DOHH2 (cell line): ENCODE measurements at regions not wholly inside any gene's neighbourhood (a gene's known extent, or its start where the extent isn't known, plus 50 kb on each side); places are given as distances from the start of the nearest gene placed in this dataset.

ENCODE experiments used
- H3F3A ChIP-seq: fragments of 200-600 bp; sonication (generic), shearing (Covaris generic); 2 replicates; pipeline ENCODE4 v1.6.0; 2016; ENCODE audit warnings: antibody characterized with exemption, mild to moderate bottlenecking; ENCODE audit not compliant: control insufficient read depth, insufficient read depth
- H3K27ac ChIP-seq: fragments of 200-600 bp; sonication (generic); 2 replicates; pipeline ENCODE4 v1.5.1; 2014; ENCODE audit warnings: low read depth, mild to moderate bottlenecking, low read length, moderate library complexity
- H3K27me3 ChIP-seq: fragments of 200-600 bp; sonication (generic); 2 replicates; pipeline ENCODE4 v1.6.1; 2014; ENCODE audit warnings: mild to moderate bottlenecking, low read length, mixed read lengths; ENCODE audit not compliant: control insufficient read depth
- H3K36me3 ChIP-seq: fragments of 200-600 bp; sonication (generic); 2 replicates; pipeline ENCODE4 v1.6.1; 2014; ENCODE audit warnings: mild to moderate bottlenecking, low read length, moderate library complexity, mixed read lengths; ENCODE audit not compliant: control insufficient read depth
- H3K4me1 ChIP-seq: fragments of 200-600 bp; sonication (generic); 2 replicates; pipeline ENCODE4 v1.6.1; 2014; ENCODE audit warnings: mild to moderate bottlenecking, low read length, mixed read lengths; ENCODE audit not compliant: control insufficient read depth
- H3K4me2 ChIP-seq: fragments of 200-600 bp; sonication (generic); 2 replicates; pipeline ENCODE4 v1.6.0; 2014; ENCODE audit warnings: mild to moderate bottlenecking, low read length, moderate library complexity
- H3K4me3 ChIP-seq: fragments of 200-600 bp; sonication (generic); 2 replicates; pipeline ENCODE4 v1.5.1; 2014; ENCODE audit warnings: mild to moderate bottlenecking, low read length, mixed read lengths
- H3K79me2 ChIP-seq: fragments of 200-600 bp; sonication (generic); 2 replicates; pipeline ENCODE4 v1.6.1; 2014; ENCODE audit warnings: mild to moderate bottlenecking, low read length, mixed read lengths; ENCODE audit not compliant: control insufficient read depth
- H3K9me2 ChIP-seq: fragments of 200-600 bp; sonication (generic); replicated peaks from 2 replicates; pipeline ENCODE4 v1.6.1; 2014; ENCODE audit warnings: mild to moderate bottlenecking, low read length, mixed read lengths; ENCODE audit not compliant: control insufficient read depth
- H3K9me3 ChIP-seq: fragments of 200-600 bp; sonication (generic); 2 replicates; pipeline ENCODE4 v1.6.1; 2014; ENCODE audit warnings: antibody characterized with exemption, low read length, mixed read lengths; ENCODE audit not compliant: control insufficient read depth, insufficient read depth
- H4K20me1 ChIP-seq: fragments of 200-600 bp; sonication (generic); 2 replicates; pipeline ENCODE4 v1.6.0; 2014; ENCODE audit warnings: low read depth, mild to moderate bottlenecking, antibody characterized with exemption, low read length, moderate library complexity; ENCODE audit not compliant: control insufficient read depth, insufficient read depth
- EZH2phosphoT487 ChIP-seq: fragments of 200-600 bp; sonication (generic); IDR thresholded peaks from 2 replicates; pipeline ENCODE4 v1.6.1; 2017; ENCODE audit warnings: borderline replicate concordance, mild to moderate bottlenecking, antibody characterized with exemption, low read length, moderate library complexity, mixed read lengths
- TF ChIP-seq, protein P1 (sequence below): fragments of 200-600 bp; sonication (generic); IDR thresholded peaks from one replicate; pipeline ENCODE4 v1.5.1; 2014; ENCODE audit warnings: antibody characterized with exemption, mild to moderate bottlenecking, low read depth, low read length; ENCODE audit not compliant: poor library complexity, severe bottlenecking

- TF ChIP-seq, protein P1, sequence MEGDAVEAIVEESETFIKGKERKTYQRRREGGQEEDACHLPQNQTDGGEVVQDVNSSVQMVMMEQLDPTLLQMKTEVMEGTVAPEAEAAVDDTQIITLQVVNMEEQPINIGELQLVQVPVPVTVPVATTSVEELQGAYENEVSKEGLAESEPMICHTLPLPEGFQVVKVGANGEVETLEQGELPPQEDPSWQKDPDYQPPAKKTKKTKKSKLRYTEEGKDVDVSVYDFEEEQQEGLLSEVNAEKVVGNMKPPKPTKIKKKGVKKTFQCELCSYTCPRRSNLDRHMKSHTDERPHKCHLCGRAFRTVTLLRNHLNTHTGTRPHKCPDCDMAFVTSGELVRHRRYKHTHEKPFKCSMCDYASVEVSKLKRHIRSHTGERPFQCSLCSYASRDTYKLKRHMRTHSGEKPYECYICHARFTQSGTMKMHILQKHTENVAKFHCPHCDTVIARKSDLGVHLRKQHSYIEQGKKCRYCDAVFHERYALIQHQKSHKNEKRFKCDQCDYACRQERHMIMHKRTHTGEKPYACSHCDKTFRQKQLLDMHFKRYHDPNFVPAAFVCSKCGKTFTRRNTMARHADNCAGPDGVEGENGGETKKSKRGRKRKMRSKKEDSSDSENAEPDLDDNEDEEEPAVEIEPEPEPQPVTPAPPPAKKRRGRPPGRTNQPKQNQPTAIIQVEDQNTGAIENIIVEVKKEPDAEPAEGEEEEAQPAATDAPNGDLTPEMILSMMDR, result no peak
- no peak for TF ChIP-seq EZH2phosphoT487
- Histone ChIP-seq H4K20me1 (no peaks in the 10 kb centered on the region), H3K27me3 (no peaks in the 10 kb centered on the region), H3K27ac (no peak overlapping the region), H3K79me2 (no peaks in the 10 kb centered on the region), H3F3A (no peaks in the 10 kb centered on the region), H3K9me2 (no peaks in the 10 kb centered on the region), H3K36me3 (no peaks in the 10 kb centered on the region), H3K4me1 (no peaks in the 10 kb centered on the region), H3K4me2 (no peak overlapping the region), H3K9me3 (no peaks in the 10 kb centered on the region), H3K4me3 (no peak overlapping the region)
Measured at GRCh38 chr12:39044754-39045153, 139.4 kb upstream of the CPNE8 start.

- Histone ChIP-seq H3F3A (no peaks in the 10 kb centered on the region), H3K4me1 (no peaks in the 10 kb centered on the region), H3K36me3 (no peaks in the 10 kb centered on the region), H3K27me3 (no peaks in the 10 kb centered on the region), H4K20me1 (no peaks in the 10 kb centered on the region), H3K79me2 (no peaks in the 10 kb centered on the region), H3K27ac (no peak overlapping the region), H3K4me2 (no peak overlapping the region), H3K9me3 (no peaks in the 10 kb centered on the region), H3K9me2 (no peaks in the 10 kb centered on the region), H3K4me3 (no peak overlapping the region)
- no peak for TF ChIP-seq EZH2phosphoT487
- TF ChIP-seq, protein P1, result no peak
Measured at GRCh38 chr12:39043424-39043822, 138.0 kb upstream of the CPNE8 start.

DNA sequence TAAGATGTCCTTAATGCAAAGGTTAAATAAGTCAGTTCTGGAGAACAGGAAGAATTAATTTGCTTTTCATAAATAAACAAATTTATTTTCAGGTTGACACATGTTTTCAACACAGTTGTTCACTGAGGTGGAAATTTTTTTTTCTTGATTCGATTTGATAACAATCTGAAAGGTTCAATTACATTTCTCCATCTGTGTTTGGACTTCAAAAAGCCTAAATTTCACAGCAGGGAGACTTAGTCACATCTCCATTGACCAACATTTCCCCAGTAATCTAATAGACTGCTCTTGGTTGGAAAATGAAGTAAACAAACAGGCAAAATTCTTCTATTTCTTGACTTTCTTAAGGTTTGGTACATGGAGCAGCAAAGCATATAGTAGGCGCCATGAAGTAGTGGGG lies 134.9 kb upstream of the CPNE8 start:
- Histone ChIP-seq H3K4me1 (no peaks in the 10 kb centered on the region), H3K4me2 (no peak overlapping the region), H3K79me2 (no peaks in the 10 kb centered on the region)

More for the DNA sequence above, 134.9 kb upstream of the CPNE8 start:
- Histone ChIP-seq H4K20me1 (no peaks in the 10 kb centered on the region), H3K27ac (no peak overlapping the region), H3K4me3 (no peak overlapping the region), H3K9me3 (no peaks in the 10 kb centered on the region), H3K9me2 (no peaks in the 10 kb centered on the region), H3K36me3 (no peaks in the 10 kb centered on the region), H3F3A (no peaks in the 10 kb centered on the region), H3K27me3 (no peaks in the 10 kb centered on the region)
- no peak for TF ChIP-seq EZH2phosphoT487
- TF ChIP-seq, protein P1, result no peak
